ENCODE measurements at regions not wholly inside any gene's neighbourhood (a gene's known extent, or its start where the extent isn't known, plus 50 kb on each side); places are given as distances from the start of the nearest gene placed in this dataset.

DNA sequence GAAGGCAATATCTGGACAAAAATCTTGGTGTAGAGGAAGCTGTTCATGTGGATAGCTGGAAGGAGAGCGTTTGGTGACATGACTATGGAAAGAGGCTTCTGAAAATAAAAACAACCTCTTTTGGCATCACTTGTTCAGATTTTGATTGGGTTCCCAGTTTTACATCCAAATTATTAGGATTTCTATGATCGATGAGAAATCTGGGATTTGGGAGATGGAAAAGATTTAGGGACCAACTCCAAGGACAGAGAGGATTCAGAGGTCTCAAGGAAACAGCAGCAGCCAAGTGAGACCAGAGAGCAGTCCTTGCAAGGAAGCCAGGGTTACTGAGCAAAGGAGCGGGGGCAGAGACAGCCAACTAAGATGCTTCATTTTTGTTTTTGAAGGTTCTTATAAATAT is 441.7 kb downstream of the TRIB2 start:
- ChIA-PET POLR2A (ENCODE audit: partially characterized antibody) (no interaction called here), CTCF (ENCODE audit: partially characterized antibody) (no interaction called here)
- H3K56ac ChIP-seq (replicated peaks; ENCODE audit: insufficient read length, low read depth, low read length) = no peak overlapping the region
- no peak overlapping the region for H3K23ac ChIP-seq (ENCODE audit: insufficient read length)
- no peak overlapping the region for H3K4ac ChIP-seq (replicated peaks; ENCODE audit: insufficient read length, low read depth, low read length)
- H4K5ac ChIP-seq (ENCODE audit: insufficient read length, low read depth, low read length) = no peak overlapping the region
- H3K27me3 ChIP-seq (replicated peaks in 1 of 4; ENCODE audit: control insufficient read depth in 3 of 4, extremely low read depth in 1 of 4, insufficient read depth in 3 of 4, low read length in 3 of 4) = no peaks in the 10 kb centered on the region
- TF ChIP-seq CHD1 (IDR thresholded peaks at IDR 0.05; ENCODE audit: low read depth, low read length) (no peak), HDAC2 (IDR thresholded peaks at IDR 0.05; ENCODE audit: borderline replicate concordance in 1 of 2, low read depth in 2 of 2, low read length in 2 of 2) (no peak), ATF3 (IDR thresholded peaks at IDR 0.05; ENCODE audit: insufficient read depth, low read depth, low read length) (no peak), SRF (IDR thresholded peaks at IDR 0.05; ENCODE audit: low read depth, low read length) (no peak), BCL11A (IDR thresholded peaks at IDR 0.05; ENCODE audit: low read depth in 2 of 2, low read length in 2 of 2) (no peak), CHD2 (IDR thresholded peaks at IDR 0.05; ENCODE audit: low read length) (no peak), GABPA (IDR thresholded peaks at IDR 0.05; ENCODE audit: borderline replicate concordance, insufficient read depth, low read length) (no peak), CBX8 (IDR thresholded peaks at IDR 0.05; ENCODE audit: borderline replicate concordance, low read depth, low read length) (no peak)
- no peak overlapping the region for H2BK12ac ChIP-seq (ENCODE audit: low read depth, low read length)
- H3K14ac ChIP-seq (ENCODE audit: insufficient read length) = no peak overlapping the region
- no peak overlapping the region for H3K27ac ChIP-seq (ENCODE audit: low read depth, low read length)
- DNase-seq (ENCODE audit: low read depth in 1 of 2, low spot score in 2 of 2) (no peak), FAIRE-seq (no peak)
- H4K8ac ChIP-seq (ENCODE audit: extremely low read depth, insufficient read depth, low read length) = no peak overlapping the region
- no peak overlapping the region for H3K4me3 ChIP-seq (ENCODE audit: extremely low read depth in 1 of 4, insufficient read depth in 2 of 4, low read depth in 3 of 4, low read length in 4 of 4)
- no peaks in the 10 kb centered on the region for H3K36me3 ChIP-seq (ENCODE audit: control insufficient read depth in 2 of 4, insufficient read depth in 4 of 4, low read length in 3 of 4)
- WGBS, 2 experiments (ENCODE audit: extremely low coverage in 1 of 2, insufficient coverage in 1 of 2, insufficient read length in 1 of 2, insufficient replicate concordance in 2 of 2, low coverage in 1 of 2, low lambda C conversion rate in 2 of 2, missing lambda C conversion rate in 1 of 2) = 65% methylated on average over 3 of the region's 3 CpGs; no CpG with 5 or more reads in 1 of the 2 experiments
- no peak overlapping the region for H4K91ac ChIP-seq (replicated peaks; ENCODE audit: insufficient read length, low read length)
- no peak overlapping the region for H3K4me2 ChIP-seq (ENCODE audit: insufficient read depth in 1 of 2, low read depth in 2 of 2, low read length in 2 of 2)
- H3K79me1 ChIP-seq (ENCODE audit: low read depth, low read length) = no peaks in the 10 kb centered on the region
- no peaks in the 10 kb centered on the region for H3K79me2 ChIP-seq (ENCODE audit: control insufficient read depth in 1 of 2, insufficient read depth in 2 of 2, low read length in 2 of 2)
- no peak overlapping the region for H2BK20ac ChIP-seq (ENCODE audit: low read length)
- no peak overlapping the region for H2AFZ ChIP-seq (ENCODE audit: low read length)
- peaks cover 0 to 22% of the 10 kb centered on the region in 2 experiments; a peak in 2 of 4 replicates for H3K9me3 ChIP-seq (ENCODE audit: insufficient read depth in 2 of 2, low read depth in 1 of 2, low read length in 1 of 2)
- no peak overlapping the region for H3K9ac ChIP-seq (replicated peaks in 1 of 4; ENCODE audit: extremely low read depth in 1 of 4, low read depth in 3 of 4, low read length in 3 of 4)
- no peak overlapping the region for H2BK5ac ChIP-seq (ENCODE audit: low read depth, low read length)
- no peak overlapping the region for H2AK5ac ChIP-seq (ENCODE audit: low read depth, low read length)
- no peak overlapping the region for H3K18ac ChIP-seq (ENCODE audit: extremely low read depth, low read length)
- H2BK120ac ChIP-seq (replicated peaks; ENCODE audit: low read depth, low read length) = no peak overlapping the region
- no peaks in the 10 kb centered on the region for H4K20me1 ChIP-seq (replicated peaks in 1 of 2; ENCODE audit: control insufficient read depth in 1 of 2, insufficient read depth in 2 of 2, low read length in 2 of 2)
- H3K4me1 ChIP-seq (replicated peaks in 1 of 4; ENCODE audit: control insufficient read depth in 3 of 4, insufficient read depth in 4 of 4, low read length in 3 of 4) = no peaks in the 10 kb centered on the region
- H2BK15ac ChIP-seq (ENCODE audit: low read length) = no peak overlapping the region
- H3K23me2 ChIP-seq (ENCODE audit: low read depth, low read length) = no peaks in the 10 kb centered on the region

Data from H1 (cell line).